Testis (tissue), 2 donors: ENCODE measurements at regions not wholly inside any gene's neighbourhood (a gene's known extent, or its start where the extent isn't known, plus 50 kb on each side); places are given as distances from the start of the nearest gene placed in this dataset.

Source experiments
- DNase-seq: peaks from one replicate; pipeline ENCODE4 v3.0.0-alpha.2; 2019
- H3K27ac ChIP-seq, 2 donors: fragments of 200-600 bp; sonication (generic); one replicate each; pipeline ENCODE4 v1.5.1; 2019
- H3K27me3 ChIP-seq: fragments of 200-600 bp; sonication (generic); one replicate; pipeline ENCODE4 v1.5.1; 2019
- H3K36me3 ChIP-seq: fragments of 200-600 bp; sonication (generic); one replicate; pipeline ENCODE4 v1.5.1; 2017; ENCODE audit warnings: low read depth; ENCODE audit errors: missing control alignments
- H3K4me1 ChIP-seq: fragments of 200-600 bp; sonication (generic); one replicate; pipeline ENCODE4 v1.5.1; 2019
- H3K4me3 ChIP-seq, 2 donors: fragments of 200-600 bp; sonication (generic); one replicate each; pipeline ENCODE4 v1.5.1; 2017 to 2019
- H3K9me3 ChIP-seq: fragments of 200-600 bp; sonication (generic); one replicate; pipeline ENCODE4 v1.5.1; 2017
- POLR2A ChIP-seq: fragments of 450-650 bp; IDR thresholded peaks from one replicate; pipeline ENCODE4 v1.6.1; 2017; ENCODE audit warnings: antibody characterized with exemption, mild to moderate bottlenecking, moderate library complexity
- WGBS, 2 donors: methylation state at CpG; one replicate each; pipeline ENCODE4 v1.1.5; 2018; 5-methylcytosine and 5-hydroxymethylcytosine counted together
- intact Hi-C: fragments of 100-400 bp; cut with DNase I; formaldehyde crosslinking; loops from one replicate; pipeline ENCODE4 v1.15.1; 2023; ENCODE audit warnings: low total_unique reads
- TF ChIP-seq, protein P1 (sequence below), 3 experiments: fragments of 450-650 bp in 2 of 3; fragments of 200-600 bp in 1 of 3; sonication (generic) in 1 of 3; IDR thresholded peaks; one replicate each; pipeline ENCODE4 v1.5.1; 2016 to 2019; ENCODE audit warnings: antibody characterized with exemption in 3 of 3, mild to moderate bottlenecking in 2 of 3, moderate library complexity in 1 of 3

DNA sequence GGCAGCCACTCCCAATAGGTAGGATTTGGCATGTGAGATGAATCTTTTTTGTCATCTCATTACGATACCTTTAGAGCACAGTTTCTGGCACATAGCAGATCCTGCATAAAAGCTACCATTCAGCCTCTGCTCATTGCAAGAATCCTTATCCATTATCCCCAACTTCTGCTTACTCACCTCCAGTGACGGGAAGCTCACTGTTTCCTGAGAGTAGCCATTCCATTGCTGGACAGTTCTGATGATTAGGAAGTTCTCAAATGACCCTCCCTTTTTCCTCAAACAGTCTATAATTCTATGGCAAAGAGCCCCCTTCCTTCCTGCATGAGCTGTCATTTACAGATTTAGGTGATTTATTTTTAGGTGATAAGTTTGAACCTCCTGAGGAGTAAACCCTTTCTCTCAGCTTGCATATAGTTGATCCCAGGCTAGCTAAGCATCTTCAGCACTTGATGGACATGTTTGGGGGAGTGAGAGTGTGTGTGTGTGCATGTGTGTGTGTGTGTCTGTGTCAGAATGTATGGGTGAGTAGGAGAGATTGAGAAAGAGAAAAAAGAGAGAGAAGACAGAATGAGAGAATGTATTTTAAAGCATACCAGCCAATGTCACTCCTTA, 109.7 kb downstream of the LSM3 start:
- no peaks in the 10 kb centered on the region for H3K27me3 ChIP-seq
- H3K27ac ChIP-seq: no peak overlapping the region
- H3K9me3 ChIP-seq: no peaks in the 10 kb centered on the region
- TF ChIP-seq, protein P1, sequence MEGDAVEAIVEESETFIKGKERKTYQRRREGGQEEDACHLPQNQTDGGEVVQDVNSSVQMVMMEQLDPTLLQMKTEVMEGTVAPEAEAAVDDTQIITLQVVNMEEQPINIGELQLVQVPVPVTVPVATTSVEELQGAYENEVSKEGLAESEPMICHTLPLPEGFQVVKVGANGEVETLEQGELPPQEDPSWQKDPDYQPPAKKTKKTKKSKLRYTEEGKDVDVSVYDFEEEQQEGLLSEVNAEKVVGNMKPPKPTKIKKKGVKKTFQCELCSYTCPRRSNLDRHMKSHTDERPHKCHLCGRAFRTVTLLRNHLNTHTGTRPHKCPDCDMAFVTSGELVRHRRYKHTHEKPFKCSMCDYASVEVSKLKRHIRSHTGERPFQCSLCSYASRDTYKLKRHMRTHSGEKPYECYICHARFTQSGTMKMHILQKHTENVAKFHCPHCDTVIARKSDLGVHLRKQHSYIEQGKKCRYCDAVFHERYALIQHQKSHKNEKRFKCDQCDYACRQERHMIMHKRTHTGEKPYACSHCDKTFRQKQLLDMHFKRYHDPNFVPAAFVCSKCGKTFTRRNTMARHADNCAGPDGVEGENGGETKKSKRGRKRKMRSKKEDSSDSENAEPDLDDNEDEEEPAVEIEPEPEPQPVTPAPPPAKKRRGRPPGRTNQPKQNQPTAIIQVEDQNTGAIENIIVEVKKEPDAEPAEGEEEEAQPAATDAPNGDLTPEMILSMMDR (IDR thresholded peaks at IDR 0.05): no peak
- H3K36me3 ChIP-seq: no peaks in the 10 kb centered on the region
- H3K4me3 ChIP-seq: no peak overlapping the region
- WGBS, 2 donors: 94% methylated on average over 2 of the region's 2 CpGs
- peaks cover 11% of the 10 kb centered on the region for H3K4me1 ChIP-seq
- DNase-seq: no peak
- intact Hi-C loops: no loop called here

DNA sequence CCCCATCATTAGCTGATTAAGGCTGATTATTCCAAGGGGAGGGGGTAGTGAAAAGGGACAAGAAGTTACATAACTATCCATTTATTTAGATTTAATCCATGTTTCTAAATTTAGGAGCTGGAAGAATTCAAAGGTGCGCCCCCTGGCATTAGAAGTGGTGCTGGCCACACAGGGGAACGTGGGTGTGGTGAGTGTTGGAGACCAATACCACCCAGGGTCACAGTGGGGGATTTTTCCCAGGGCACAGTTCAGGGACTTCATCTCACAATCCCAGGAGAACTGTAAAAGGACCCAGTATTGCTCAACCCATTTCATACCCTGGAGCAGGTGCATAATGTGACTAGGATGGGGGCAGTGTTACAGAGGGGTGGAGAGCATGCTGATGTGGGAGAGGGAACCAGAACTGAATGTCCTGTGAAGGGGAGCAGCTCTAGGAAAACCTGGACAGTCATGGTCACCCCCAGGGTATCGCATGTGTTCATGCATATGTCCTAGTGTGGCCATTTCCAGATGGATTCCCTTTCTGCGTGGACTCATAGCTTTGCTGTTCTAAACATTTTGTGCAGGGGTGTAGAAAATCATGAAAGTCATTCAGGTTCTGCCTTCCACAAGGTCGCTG, 110.3 kb downstream of the LSM3 start:
- H3K27ac ChIP-seq: no peak overlapping the region
- no peaks in the 10 kb centered on the region for H3K36me3 ChIP-seq
- 72 to 76% methylated on average over 5 of the region's 5 CpGs for WGBS, 2 donors
- no peak overlapping the region for H3K4me3 ChIP-seq
- DNase-seq: no peak
- peaks cover 11% of the 10 kb centered on the region for H3K4me1 ChIP-seq
- H3K27me3 ChIP-seq: no peaks in the 10 kb centered on the region
- TF ChIP-seq POLR2A: no peak
- TF ChIP-seq, protein P1 (IDR thresholded peaks at IDR 0.05): no peak
- no peaks in the 10 kb centered on the region for H3K9me3 ChIP-seq
- intact Hi-C loops: no loop called here

DNA sequence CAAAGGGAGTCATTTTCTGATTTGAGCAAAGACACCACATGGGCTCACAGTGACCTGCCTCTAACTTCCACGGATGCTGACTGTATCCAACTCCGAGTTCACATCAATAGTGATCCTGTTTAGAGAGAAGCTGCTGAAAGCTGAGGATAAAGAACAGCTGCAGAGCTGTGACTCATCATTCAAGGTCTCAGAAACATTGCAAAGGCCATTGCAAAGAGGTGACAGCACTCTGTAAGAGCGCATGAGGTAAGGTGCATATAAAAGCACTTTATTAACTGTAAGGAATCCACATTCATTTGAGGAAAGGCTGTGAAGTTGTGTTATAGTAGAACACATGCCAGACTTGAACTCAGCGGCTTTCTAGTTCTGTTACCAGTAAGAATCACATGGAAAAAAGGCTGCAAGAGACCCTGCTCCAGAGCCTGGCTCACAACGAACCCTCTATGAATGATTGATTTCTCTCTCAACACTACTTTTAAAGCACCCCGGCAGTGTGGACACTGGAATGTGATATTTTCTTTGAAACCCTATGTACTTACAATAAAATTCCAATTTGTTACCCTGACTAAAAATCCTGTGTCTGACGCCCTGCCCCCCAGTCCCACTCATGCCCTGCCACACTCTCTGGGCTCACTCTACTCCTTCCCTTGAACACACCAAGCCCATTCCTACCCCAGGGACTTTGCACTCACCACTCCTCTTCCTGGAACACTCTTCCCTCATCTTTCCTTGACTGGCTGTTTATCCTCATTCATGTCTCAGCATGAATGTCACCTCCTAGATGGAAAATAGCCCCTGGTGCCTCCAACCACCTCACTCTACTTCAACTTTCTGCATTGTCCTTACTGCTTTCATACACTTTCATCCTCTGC, 111.2 kb downstream of the LSM3 start:
- no peaks in the 10 kb centered on the region for H3K27me3 ChIP-seq

DNA sequence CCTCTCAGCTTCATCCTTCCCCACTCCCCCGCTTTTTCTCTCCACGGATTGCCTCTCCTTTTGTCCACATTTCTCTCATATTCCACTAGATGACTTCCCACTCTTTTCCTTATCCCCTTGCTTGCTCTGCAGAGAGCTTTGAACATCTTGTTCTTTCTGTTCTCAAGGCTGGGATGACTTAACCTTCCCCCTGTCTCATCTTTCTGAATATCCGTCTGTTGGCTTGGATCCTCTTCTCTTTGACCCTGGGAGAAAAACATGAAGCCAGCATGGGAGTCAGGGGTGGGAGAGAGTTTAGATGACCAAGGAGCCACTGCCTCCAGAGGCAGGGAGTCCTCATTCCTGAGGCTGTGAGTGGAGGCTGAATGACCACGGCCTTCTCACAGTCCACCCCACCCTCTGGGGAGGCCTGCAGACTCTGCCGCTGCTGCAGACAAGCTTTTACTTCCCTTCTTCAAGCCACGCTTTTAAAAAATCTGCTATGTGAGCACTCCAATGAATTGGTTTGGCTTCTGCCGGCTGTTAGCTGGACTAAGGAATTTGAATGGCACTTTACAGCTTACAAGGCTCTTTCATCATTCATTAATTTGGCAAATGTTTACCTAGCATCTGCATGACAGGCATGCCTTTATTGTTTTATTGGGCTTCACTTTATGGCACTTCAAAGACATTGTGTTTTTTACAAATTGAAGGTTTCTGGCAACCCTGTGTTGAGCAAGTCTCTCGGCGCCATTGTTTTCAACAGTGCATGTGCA, 111.6 kb upstream of the SLC6A6 start:
- H3K9me3 ChIP-seq: no peaks in the 10 kb centered on the region
- intact Hi-C loops: no loop called here
- peaks cover 11% of the 10 kb centered on the region for H3K4me1 ChIP-seq
- no peaks in the 10 kb centered on the region for H3K36me3 ChIP-seq
- no peak overlapping the region for H3K4me3 ChIP-seq
- WGBS, 2 donors: 47 to 58% methylated on average over 9 of the region's 9 CpGs
- peak; percentile 24 for DNase-seq
- H3K27ac ChIP-seq: peak overlapping the region in 1 of 2 donors; percentile 75
- TF ChIP-seq POLR2A: no peak
- TF ChIP-seq, protein P1 (IDR thresholded peaks at IDR 0.05): no peak
- no peaks in the 10 kb centered on the region for H3K27me3 ChIP-seq

More for the DNA sequence above, 111.2 kb downstream of the LSM3 start:
- H3K27ac ChIP-seq: peak overlapping the region in 1 of 2 donors; percentile 75
- DNase-seq: no peak
- peaks cover 11% of the 10 kb centered on the region for H3K4me1 ChIP-seq
- no peaks in the 10 kb centered on the region for H3K9me3 ChIP-seq
- H3K36me3 ChIP-seq: no peaks in the 10 kb centered on the region
- WGBS, 2 donors: 46 to 60% methylated on average over 6 to 7 of the region's 7 CpGs
- no peak overlapping the region for H3K4me3 ChIP-seq
- TF ChIP-seq, protein P1 (IDR thresholded peaks at IDR 0.05): no peak
- TF ChIP-seq POLR2A: no peak
- intact Hi-C loops: no loop called here
